HG02884 (cell line): ENCODE measurements at regions not wholly inside any gene's neighbourhood (a gene's known extent, or its start where the extent isn't known, plus 50 kb on each side); places are given as distances from the start of the nearest gene placed in this dataset.

Experiments used
- ATAC-seq: cut with Tn5 transposase; IDR thresholded peaks from one replicate; pipeline ENCODE4 v1.9.1; 2021; ENCODE audit warnings: mild to moderate bottlenecking, moderate library complexity; ENCODE audit not compliant: unreplicated experiment

DNA sequence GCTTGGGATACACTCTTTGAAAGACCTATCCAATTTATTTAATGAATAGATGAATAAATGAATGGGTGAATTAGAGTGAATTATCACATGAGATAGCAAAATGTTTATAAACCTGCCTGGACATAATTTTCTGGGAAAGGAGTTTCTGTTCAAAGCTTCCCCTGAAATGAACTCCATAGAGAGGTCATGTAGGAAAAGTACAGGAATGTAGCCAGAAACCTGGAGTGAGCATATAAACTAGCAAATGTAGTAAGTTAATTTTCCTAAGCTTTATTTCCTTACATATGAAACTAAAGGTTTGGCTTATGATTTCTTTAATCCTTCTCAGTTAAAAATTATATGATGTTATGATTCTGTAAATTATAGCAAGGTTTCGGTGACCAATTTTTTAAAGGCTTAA is 380.3 kb upstream of the RSPO3 start:
- ATAC-seq = no peak

DNA sequence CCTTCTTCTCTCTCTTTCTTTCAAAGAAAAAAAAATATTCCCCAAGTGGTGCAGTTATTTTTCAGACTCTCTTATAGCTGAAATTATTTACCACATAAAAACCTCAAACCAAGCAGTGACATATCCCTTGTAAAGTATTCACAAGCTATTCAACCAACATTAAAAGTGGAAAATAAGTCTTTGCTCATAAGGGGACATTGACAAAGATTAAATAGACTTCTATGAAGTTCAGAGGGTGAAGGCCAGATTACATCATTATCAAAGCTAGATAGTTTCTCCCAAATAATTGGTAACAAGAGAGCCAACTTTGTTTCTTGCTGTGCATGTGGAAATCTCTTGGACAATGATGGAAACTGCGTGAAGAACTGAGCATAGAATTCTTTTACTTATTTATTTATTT is 379.8 kb upstream of the RSPO3 start:
- ATAC-seq = no peak

- ATAC-seq = no peak
Observed at GRCh38 chr6:126743076-126743475, 375.4 kb upstream of the RSPO3 start.

GRCh38 chr6:126747728-126748540 is 370.5 kb upstream of the RSPO3 start:
- no peak for ATAC-seq

DNA sequence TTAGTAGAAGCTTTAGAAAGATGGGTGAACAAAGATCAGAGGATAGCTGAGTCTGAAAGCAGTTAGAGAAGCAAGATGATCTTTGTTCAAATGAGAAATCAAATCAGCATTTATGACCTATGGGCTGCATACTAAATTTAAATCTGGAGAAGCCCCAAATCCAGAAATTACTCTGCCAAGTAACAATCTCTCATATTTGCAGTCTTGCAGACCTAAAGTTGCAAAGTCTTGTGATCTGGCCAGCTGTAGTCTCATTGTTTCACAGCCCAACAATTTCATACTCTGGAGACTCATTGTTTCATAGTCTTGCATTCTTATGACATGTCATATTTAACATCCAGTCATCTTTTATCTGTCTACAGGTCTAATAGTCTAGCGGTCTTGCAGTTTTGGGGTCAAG is 364.9 kb upstream of the RSPO3 start:
- no peak for ATAC-seq

- ATAC-seq = no peak
Observed at GRCh38 chr6:126761854-126762253, 356.6 kb upstream of the RSPO3 start.

DNA sequence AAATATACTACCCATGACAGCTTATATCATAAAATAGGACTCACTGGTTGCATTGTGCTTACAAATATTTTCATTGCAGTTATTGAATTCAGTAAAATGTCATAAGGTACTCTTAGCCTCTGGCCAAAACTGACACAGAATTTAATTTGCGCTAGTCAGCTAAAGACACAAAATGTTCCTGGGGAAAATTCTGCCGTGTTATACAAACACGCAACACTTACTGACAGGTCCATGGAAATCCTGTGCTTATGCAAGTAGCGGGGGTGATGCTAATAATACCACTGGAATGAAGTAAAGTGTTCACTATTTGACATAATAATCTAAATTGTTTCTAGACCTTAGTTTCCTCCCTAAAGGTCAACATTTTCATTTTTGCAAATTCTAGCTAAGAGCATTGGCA is 354.4 kb upstream of the RSPO3 start:
- no peak for ATAC-seq

- no peak for ATAC-seq
Observed at GRCh38 chr6:126764671-126765070, 353.8 kb upstream of the RSPO3 start.

- ATAC-seq = no peak
Observed at GRCh38 chr6:126766820-126767219, 351.7 kb upstream of the RSPO3 start.

- no peak for ATAC-seq
Observed at GRCh38 chr6:126767711-126768110, 350.8 kb upstream of the RSPO3 start.

DNA sequence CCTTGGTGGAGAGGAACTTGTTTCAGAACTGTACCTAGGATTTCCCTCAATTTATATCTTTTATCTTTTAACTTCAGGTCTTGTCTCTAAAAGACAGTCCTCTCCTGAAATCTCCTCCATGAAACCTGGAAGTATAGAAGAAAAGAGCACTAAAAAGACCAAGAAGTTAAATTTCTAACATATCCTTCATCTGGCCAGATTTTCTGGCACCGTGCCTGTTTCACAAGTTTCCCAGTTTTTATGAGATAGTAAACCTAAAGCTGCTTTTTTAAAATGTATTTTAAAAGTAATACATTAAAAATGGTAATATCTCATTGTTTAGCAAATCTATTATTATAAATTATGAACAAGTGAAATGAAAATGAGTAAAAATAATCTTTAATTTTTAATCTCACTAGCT is 348.3 kb upstream of the RSPO3 start:
- no peak for ATAC-seq

GRCh38 chr6:126773112-126773805 is 345.2 kb upstream of the RSPO3 start:
- no peak for ATAC-seq

- ATAC-seq = no peak
Observed at GRCh38 chr6:126779331-126779730, 339.1 kb upstream of the RSPO3 start.

DNA sequence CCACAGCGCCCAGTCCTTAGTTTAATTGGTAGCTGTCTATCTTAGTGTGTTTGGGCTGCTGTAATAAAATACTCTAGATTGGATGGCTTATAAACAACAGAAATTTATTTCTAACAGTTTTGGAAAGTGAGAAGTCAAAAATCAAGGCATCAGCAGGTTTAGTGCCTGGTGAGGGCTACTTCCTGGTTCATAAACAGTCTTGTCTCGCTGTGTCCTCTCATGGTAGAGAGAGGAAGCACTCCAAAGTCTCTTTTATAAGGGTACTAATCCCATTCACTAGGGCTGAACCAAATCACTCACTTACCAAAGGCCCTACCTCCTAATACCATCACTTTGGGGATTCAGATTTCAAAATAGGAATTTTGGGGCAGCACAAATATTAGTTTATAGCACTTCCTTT is 336.9 kb upstream of the RSPO3 start:
- ATAC-seq = no peak

- no peak for ATAC-seq
Observed at GRCh38 chr6:126784161-126784790, 334.2 kb upstream of the RSPO3 start.

GRCh38 chr6:126786262-126786661 is 332.2 kb upstream of the RSPO3 start:
- ATAC-seq = no peak

- ATAC-seq = no peak
Observed at GRCh38 chr6:126787635-126788034, 330.8 kb upstream of the RSPO3 start.

DNA sequence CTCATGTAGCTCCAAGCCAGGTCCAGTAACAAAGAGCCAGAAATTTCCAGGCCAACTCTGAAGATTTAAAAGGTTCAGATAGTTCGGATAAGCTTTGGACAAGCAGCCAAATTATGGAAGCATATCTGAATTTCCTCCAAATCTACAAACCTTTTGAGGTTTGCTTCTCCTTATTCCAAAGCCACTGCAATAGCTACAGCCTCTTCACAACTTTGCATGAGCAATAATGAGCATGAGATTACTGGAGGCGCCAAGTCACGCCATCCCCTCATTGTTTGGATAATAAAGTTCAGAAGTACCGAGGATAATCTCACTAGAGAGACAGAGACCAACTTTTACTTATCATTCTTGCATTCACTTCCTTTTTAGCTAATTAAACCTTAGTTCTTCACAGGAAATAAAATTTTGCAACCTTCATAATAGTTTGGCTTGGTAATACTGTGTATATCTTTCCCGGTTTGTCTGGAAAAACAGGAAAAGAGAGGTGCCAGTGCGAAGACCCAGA is 329.6 kb upstream of the RSPO3 start:
- no peak for ATAC-seq

GRCh38 chr6:126792340-126793085 is 326.0 kb upstream of the RSPO3 start:
- ATAC-seq = no peak

DNA sequence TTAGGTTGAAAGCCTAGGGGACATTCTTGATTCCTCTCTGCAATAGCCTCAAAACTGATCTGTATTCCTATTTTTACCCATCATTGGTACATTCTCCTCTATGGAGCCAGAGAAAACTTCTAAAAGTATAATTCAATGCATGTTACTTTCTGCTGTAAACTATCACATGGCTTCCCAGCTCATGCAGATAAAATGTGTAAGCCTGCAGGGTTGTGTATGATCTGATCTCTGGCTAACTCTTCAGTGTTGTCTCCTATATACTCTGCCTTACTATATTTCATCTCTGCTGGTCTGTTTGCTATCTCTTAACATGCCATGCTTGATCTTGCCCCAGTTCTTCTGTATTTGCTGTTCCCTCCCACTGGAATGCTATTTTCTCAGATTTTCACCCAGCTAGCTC is 323.3 kb upstream of the RSPO3 start:
- no peak for ATAC-seq

DNA sequence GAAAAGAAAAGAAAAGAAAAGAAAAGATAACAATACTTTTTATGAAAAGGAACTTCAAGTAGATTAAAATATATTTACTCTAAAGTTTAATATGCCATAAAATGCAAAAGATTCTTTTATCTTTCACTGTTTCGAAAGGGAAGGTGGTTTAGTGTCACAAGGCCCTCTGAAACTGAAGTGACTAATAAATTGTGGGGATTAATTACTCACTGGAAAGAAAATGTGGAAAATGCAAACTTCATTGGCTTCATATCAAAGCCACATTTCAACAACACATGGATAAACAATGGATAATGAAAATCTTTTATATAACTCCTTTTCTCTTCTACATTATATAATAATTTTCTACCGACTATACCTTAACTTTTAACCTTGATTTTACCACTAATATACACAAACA is 320.5 kb upstream of the RSPO3 start:
- ATAC-seq = no peak
